ENCODE measurements at regions not wholly inside any gene's neighbourhood (a gene's known extent, or its start where the extent isn't known, plus 50 kb on each side); places are given as distances from the start of the nearest gene placed in this dataset.

DNA sequence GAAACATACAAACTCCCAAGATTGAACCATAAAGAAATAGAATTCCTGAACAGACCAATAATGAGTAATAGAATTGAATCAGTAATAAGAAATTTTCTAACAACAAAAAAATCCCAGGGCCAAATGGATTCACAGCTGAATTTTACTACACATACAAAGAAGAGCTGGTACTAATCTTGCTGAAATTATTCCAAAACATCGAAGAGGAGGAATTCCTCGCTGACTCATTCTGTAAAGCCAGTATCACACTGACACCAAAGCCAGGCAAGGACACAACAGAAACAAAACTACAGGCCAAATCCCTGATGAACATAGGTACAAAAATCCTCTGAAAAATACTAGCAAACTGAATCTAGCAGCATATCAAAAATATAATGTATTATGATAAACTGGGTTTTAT is 367.8 kb upstream of the CLEC14A start:
- TF ChIP-seq, protein P1, sequence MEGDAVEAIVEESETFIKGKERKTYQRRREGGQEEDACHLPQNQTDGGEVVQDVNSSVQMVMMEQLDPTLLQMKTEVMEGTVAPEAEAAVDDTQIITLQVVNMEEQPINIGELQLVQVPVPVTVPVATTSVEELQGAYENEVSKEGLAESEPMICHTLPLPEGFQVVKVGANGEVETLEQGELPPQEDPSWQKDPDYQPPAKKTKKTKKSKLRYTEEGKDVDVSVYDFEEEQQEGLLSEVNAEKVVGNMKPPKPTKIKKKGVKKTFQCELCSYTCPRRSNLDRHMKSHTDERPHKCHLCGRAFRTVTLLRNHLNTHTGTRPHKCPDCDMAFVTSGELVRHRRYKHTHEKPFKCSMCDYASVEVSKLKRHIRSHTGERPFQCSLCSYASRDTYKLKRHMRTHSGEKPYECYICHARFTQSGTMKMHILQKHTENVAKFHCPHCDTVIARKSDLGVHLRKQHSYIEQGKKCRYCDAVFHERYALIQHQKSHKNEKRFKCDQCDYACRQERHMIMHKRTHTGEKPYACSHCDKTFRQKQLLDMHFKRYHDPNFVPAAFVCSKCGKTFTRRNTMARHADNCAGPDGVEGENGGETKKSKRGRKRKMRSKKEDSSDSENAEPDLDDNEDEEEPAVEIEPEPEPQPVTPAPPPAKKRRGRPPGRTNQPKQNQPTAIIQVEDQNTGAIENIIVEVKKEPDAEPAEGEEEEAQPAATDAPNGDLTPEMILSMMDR (IDR thresholded peaks at IDR 0.05) = no peak
- TF ChIP-seq POLR2A (IDR thresholded peaks at IDR 0.05) (no peak), POLR2AphosphoS5 (IDR thresholded peaks at IDR 0.05) (no peak)

Data from stomach (tissue), 4 donors.